WERI-Rb-1 (cell line): ENCODE measurements at regions not wholly inside any gene's neighbourhood (a gene's known extent, or its start where the extent isn't known, plus 50 kb on each side); places are given as distances from the start of the nearest gene placed in this dataset.

Source experiments
- DNase-seq: peaks from one replicate; pipeline ENCODE4 v3.0.0-alpha.2; 2020
- H3K27ac ChIP-seq: fragments of 250-450 bp; sonication (Bioruptor Pico); 2 replicates; pipeline ENCODE4 v1.5.1; 2020; ENCODE audit warnings: mild to moderate bottlenecking, moderate library complexity
- H3K27me3 ChIP-seq: fragments of 250-450 bp; sonication (Bioruptor Pico); 2 replicates; pipeline ENCODE4 v1.5.1; 2021; ENCODE audit warnings: mild to moderate bottlenecking, low read depth, moderate library complexity; ENCODE audit not compliant: insufficient read depth, severe bottlenecking
- H3K36me3 ChIP-seq: fragments of 250-450 bp; sonication (Bioruptor Pico); 2 replicates; pipeline ENCODE4 v1.5.1; 2020; ENCODE audit warnings: mild to moderate bottlenecking, moderate library complexity
- H3K4me3 ChIP-seq: 2 replicates; pipeline ENCODE4 v1.5.1; 2011; ENCODE audit warnings: low read depth, mild to moderate bottlenecking, control low read depth, low read length
- H3K9me3 ChIP-seq: fragments of 250-450 bp; sonication (Bioruptor Pico); 2 replicates; pipeline ENCODE4 v1.5.1; 2021; ENCODE audit warnings: mild to moderate bottlenecking, moderate library complexity; ENCODE audit not compliant: severe bottlenecking
- TF ChIP-seq, protein P1 (sequence below): IDR thresholded peaks from 2 replicates; pipeline ENCODE4 v1.5.1; 2011; ENCODE audit warnings: low read depth, mild to moderate bottlenecking, control low read depth, inconsistent platforms, low read length

- Histone ChIP-seq H3K4me3 (no peak overlapping the region), H3K27me3 (no peaks in the 10 kb centered on the region), H3K9me3 (peaks cover 6% of the 10 kb centered on the region), H3K36me3 (no peaks in the 10 kb centered on the region), H3K27ac (no peak overlapping the region)
- DNase-seq, result no peak
- TF ChIP-seq, protein P1, sequence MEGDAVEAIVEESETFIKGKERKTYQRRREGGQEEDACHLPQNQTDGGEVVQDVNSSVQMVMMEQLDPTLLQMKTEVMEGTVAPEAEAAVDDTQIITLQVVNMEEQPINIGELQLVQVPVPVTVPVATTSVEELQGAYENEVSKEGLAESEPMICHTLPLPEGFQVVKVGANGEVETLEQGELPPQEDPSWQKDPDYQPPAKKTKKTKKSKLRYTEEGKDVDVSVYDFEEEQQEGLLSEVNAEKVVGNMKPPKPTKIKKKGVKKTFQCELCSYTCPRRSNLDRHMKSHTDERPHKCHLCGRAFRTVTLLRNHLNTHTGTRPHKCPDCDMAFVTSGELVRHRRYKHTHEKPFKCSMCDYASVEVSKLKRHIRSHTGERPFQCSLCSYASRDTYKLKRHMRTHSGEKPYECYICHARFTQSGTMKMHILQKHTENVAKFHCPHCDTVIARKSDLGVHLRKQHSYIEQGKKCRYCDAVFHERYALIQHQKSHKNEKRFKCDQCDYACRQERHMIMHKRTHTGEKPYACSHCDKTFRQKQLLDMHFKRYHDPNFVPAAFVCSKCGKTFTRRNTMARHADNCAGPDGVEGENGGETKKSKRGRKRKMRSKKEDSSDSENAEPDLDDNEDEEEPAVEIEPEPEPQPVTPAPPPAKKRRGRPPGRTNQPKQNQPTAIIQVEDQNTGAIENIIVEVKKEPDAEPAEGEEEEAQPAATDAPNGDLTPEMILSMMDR, result no peak
These were observed 144.3 kb downstream of the INHBB start for GRCh38 chr2:120490091-120490798.

DNA sequence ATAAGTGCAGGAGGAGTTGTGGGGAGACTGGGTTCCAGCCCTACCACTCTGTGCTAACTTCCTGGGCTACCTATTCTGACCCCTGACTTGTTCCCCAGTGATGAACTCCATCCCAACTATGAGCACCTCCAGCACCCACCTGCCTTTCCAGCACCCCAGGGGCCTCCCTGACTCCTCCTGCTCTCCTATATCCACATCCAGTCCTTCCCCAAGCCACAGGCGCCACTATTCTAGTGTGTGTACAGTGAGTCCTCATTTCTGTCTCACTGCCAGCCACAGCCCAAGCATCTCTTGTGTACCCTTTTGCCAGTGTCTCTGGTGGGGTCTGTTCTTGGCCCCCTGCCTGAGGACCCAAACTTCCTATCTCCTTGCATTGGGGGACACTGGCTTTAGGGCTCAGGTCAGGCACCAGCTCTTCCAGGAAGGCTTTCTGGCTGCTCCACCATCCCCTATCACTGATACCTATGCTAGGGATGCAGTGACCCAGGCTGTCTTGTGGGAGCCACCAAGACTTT is 145.2 kb downstream of the INHBB start:
- TF ChIP-seq, protein P1, result no peak
- no peaks in the 10 kb centered on the region for H3K36me3 ChIP-seq
- H3K27me3 ChIP-seq, result no peaks in the 10 kb centered on the region
- peaks cover 6% of the 10 kb centered on the region for H3K9me3 ChIP-seq
- no peak overlapping the region for H3K27ac ChIP-seq
- DNase-seq, result no peak
- no peak overlapping the region for H3K4me3 ChIP-seq

GRCh38 chr2:120493231-120493630 is 147.3 kb downstream of the INHBB start:
- Histone ChIP-seq H3K27ac (no peak overlapping the region), H3K36me3 (no peaks in the 10 kb centered on the region), H3K27me3 (no peaks in the 10 kb centered on the region), H3K9me3 (peaks cover 2% of the 10 kb centered on the region), H3K4me3 (no peak overlapping the region)
- TF ChIP-seq, protein P1, result no peak
- DNase-seq, result no peak

- H3K9me3 ChIP-seq, result no peaks in the 10 kb centered on the region
- TF ChIP-seq, protein P1, result no peak
- no peaks in the 10 kb centered on the region for H3K36me3 ChIP-seq
- H3K27ac ChIP-seq, result no peak overlapping the region
- H3K27me3 ChIP-seq, result no peaks in the 10 kb centered on the region
- DNase-seq, result no peak
- H3K4me3 ChIP-seq, result no peak overlapping the region
These were observed 148.5 kb downstream of the INHBB start for GRCh38 chr2:120494446-120494845.

- no peak overlapping the region for H3K27ac ChIP-seq
- H3K9me3 ChIP-seq, result no peaks in the 10 kb centered on the region
- TF ChIP-seq, protein P1, result no peak
- H3K36me3 ChIP-seq, result no peaks in the 10 kb centered on the region
- H3K27me3 ChIP-seq, result no peaks in the 10 kb centered on the region
- no peak for DNase-seq
- H3K4me3 ChIP-seq, result no peak overlapping the region
These were observed 149.7 kb downstream of the INHBB start for GRCh38 chr2:120495586-120495985.

DNA sequence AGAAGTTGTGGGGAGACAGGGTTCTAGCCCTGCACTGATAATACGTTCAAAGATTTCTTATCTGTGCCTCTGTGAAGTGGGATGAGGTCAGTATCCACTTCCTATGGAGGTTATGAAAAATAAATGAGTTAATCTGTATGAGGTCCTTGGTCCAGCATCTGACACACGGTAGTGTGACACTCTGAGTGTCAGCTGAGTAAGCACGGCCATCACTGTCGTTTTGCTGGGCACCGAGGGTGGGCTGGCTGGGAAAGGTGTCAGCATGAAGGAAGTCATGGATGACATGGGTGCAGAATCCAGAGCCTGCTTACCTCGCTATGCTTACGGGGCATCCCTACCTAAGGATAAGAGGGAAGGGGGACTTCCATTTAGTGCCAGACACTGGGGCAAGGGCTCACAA is 150.3 kb downstream of the INHBB start:
- no peak overlapping the region for H3K4me3 ChIP-seq
- DNase-seq, result no peak
- H3K27ac ChIP-seq, result no peak overlapping the region
- H3K36me3 ChIP-seq, result no peaks in the 10 kb centered on the region
- TF ChIP-seq, protein P1, result no peak
- no peaks in the 10 kb centered on the region for H3K9me3 ChIP-seq
- no peaks in the 10 kb centered on the region for H3K27me3 ChIP-seq
